ENCODE measurements at regions not wholly inside any gene's neighbourhood (a gene's known extent, or its start where the extent isn't known, plus 50 kb on each side); places are given as distances from the start of the nearest gene placed in this dataset.

DNA sequence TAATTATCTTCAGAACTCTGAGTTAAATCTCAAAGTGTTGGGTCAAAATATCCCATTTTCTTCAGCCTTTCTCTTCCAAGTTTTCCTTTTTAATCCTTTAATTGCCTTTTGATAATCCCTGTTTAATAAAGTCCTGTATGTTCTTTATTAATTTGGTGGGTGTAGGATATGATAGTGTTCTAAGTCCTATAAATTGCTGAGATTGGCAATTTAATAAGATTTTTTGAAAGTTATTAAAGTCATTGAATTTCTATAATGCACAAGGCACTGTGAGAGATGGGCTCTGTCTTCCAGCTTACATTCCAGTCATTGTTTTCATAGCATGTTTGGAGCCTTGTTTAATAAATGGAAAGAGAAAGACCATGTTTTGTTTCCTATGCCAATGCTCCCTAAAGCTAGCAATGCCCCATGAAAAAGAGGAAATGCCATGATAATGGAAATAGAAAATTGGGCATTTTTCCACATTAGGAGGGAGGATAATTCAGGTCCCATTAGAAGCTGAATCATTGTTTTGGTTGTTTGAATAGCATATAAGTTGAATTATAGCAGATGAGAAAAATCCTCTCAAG lies 404.8 kb downstream of the CD109 start:
- Histone ChIP-seq H3K4me2 (ENCODE audit: low read length) (no peak overlapping the region), H3K4me3 (ENCODE audit: low read length) (no peak overlapping the region), H3K4me1 (ENCODE audit: control insufficient read depth, low read length) (no peaks in the 10 kb centered on the region), H3K9me2 (replicated peaks; ENCODE audit: control insufficient read depth, low read length) (no peaks in the 10 kb centered on the region), H3K27me3 (ENCODE audit: control insufficient read depth, low read length) (no peaks in the 10 kb centered on the region), H3F3A (ENCODE audit: control insufficient read depth, insufficient read depth) (no peaks in the 10 kb centered on the region), H3K27ac (ENCODE audit: low read depth, low read length) (no peak overlapping the region), H3K36me3 (ENCODE audit: control insufficient read depth, low read length) (no peaks in the 10 kb centered on the region), H4K20me1 (ENCODE audit: control insufficient read depth, insufficient read depth, low read depth, low read length) (no peaks in the 10 kb centered on the region), H3K9me3 (ENCODE audit: control insufficient read depth, insufficient read depth, low read length) (no peaks in the 10 kb centered on the region), H3K79me2 (ENCODE audit: control insufficient read depth, low read length) (no peaks in the 10 kb centered on the region)
- TF ChIP-seq, protein P1, sequence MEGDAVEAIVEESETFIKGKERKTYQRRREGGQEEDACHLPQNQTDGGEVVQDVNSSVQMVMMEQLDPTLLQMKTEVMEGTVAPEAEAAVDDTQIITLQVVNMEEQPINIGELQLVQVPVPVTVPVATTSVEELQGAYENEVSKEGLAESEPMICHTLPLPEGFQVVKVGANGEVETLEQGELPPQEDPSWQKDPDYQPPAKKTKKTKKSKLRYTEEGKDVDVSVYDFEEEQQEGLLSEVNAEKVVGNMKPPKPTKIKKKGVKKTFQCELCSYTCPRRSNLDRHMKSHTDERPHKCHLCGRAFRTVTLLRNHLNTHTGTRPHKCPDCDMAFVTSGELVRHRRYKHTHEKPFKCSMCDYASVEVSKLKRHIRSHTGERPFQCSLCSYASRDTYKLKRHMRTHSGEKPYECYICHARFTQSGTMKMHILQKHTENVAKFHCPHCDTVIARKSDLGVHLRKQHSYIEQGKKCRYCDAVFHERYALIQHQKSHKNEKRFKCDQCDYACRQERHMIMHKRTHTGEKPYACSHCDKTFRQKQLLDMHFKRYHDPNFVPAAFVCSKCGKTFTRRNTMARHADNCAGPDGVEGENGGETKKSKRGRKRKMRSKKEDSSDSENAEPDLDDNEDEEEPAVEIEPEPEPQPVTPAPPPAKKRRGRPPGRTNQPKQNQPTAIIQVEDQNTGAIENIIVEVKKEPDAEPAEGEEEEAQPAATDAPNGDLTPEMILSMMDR (IDR thresholded peaks at IDR 0.05; ENCODE audit: low read depth, low read length, poor library complexity, severe bottlenecking) = no peak
- TF ChIP-seq EZH2phosphoT487 (IDR thresholded peaks at IDR 0.05; ENCODE audit: borderline replicate concordance, low read length) = no peak

DNA sequence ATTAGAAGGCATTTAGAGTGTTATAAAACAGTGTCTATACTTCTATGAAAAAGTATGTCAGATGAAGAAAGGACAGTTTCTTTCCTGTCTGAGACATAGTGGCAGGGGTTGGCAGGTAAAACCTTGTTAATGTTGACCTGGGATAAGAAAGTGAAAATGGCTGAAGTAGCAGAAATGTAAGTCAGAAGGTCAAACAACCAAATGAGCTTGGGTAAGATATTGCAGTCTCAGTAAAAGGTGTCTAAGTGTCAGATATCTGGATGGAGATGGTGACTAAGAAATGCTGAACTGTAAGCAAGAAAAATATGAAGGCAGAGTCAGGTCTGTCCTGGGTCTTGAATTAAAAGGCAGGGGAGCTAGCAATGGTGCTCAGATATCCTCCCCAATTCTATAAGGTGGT lies 400.3 kb downstream of the CD109 start:
- Histone ChIP-seq H3K4me3 (ENCODE audit: low read length) (no peak overlapping the region), H3K27ac (ENCODE audit: low read depth, low read length) (no peak overlapping the region), H3K79me2 (ENCODE audit: control insufficient read depth, low read length) (no peaks in the 10 kb centered on the region), H3K36me3 (ENCODE audit: control insufficient read depth, low read length) (no peaks in the 10 kb centered on the region), H3K4me2 (ENCODE audit: low read length) (no peak overlapping the region), H4K20me1 (ENCODE audit: control insufficient read depth, insufficient read depth, low read depth, low read length) (no peaks in the 10 kb centered on the region), H3K9me2 (replicated peaks; ENCODE audit: control insufficient read depth, low read length) (no peaks in the 10 kb centered on the region), H3K4me1 (ENCODE audit: control insufficient read depth, low read length) (no peaks in the 10 kb centered on the region), H3F3A (ENCODE audit: control insufficient read depth, insufficient read depth) (no peaks in the 10 kb centered on the region), H3K9me3 (ENCODE audit: control insufficient read depth, insufficient read depth, low read length) (no peaks in the 10 kb centered on the region), H3K27me3 (ENCODE audit: control insufficient read depth, low read length) (no peaks in the 10 kb centered on the region)
- TF ChIP-seq, protein P1 (IDR thresholded peaks at IDR 0.05; ENCODE audit: low read depth, low read length, poor library complexity, severe bottlenecking) = no peak
- TF ChIP-seq EZH2phosphoT487 (IDR thresholded peaks at IDR 0.05; ENCODE audit: borderline replicate concordance, low read length) = no peak

DNA sequence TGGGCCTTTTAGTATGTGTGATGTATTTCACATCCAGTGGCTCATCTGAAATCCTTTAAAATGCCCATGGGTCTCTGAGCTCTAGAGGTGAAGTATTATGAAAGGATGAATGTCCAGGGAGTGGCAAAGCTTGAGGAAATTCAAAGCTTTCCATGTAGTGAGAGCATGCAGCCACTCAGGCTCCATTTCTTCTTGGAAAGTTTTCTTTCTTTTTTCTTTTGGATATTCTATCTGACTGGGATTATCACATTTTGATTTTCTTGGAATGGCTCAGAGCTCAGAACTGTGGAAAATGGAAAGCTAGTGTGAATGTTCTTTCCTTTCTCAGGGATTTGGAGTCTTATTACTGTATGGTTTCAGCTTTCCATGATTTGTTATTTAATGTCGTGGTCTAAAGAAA lies 397.4 kb downstream of the CD109 start:
- TF ChIP-seq, protein P1 (IDR thresholded peaks at IDR 0.05; ENCODE audit: low read depth, low read length, poor library complexity, severe bottlenecking) = no peak
- no peak for TF ChIP-seq EZH2phosphoT487 (IDR thresholded peaks at IDR 0.05; ENCODE audit: borderline replicate concordance, low read length)
- Histone ChIP-seq H4K20me1 (ENCODE audit: control insufficient read depth, insufficient read depth, low read depth, low read length) (no peaks in the 10 kb centered on the region), H3K36me3 (ENCODE audit: control insufficient read depth, low read length) (no peaks in the 10 kb centered on the region), H3K9me2 (replicated peaks; ENCODE audit: control insufficient read depth, low read length) (no peaks in the 10 kb centered on the region), H3K4me1 (ENCODE audit: control insufficient read depth, low read length) (no peaks in the 10 kb centered on the region), H3K9me3 (ENCODE audit: control insufficient read depth, insufficient read depth, low read length) (no peaks in the 10 kb centered on the region), H3K27me3 (ENCODE audit: control insufficient read depth, low read length) (no peaks in the 10 kb centered on the region), H3K27ac (ENCODE audit: low read depth, low read length) (no peak overlapping the region), H3K4me3 (ENCODE audit: low read length) (no peak overlapping the region), H3K4me2 (ENCODE audit: low read length) (no peak overlapping the region), H3F3A (ENCODE audit: control insufficient read depth, insufficient read depth) (no peaks in the 10 kb centered on the region), H3K79me2 (ENCODE audit: control insufficient read depth, low read length) (no peaks in the 10 kb centered on the region)
